MG63 (cell line): ENCODE measurements at regions not wholly inside any gene's neighbourhood (a gene's known extent, or its start where the extent isn't known, plus 50 kb on each side); places are given as distances from the start of the nearest gene placed in this dataset.
"Not testable (repeated sequence)": the region's sequence is repeated elsewhere in the genome, so short reads cannot be mapped to it uniquely, and the experiment has no call there.

Experiments used
- DNase-seq: peaks from one replicate; pipeline ENCODE4 v3.0.0-alpha.2; 2020
- H3K27me3 ChIP-seq: fragments of 250-450 bp; sonication (Bioruptor Pico); 2 replicates; pipeline ENCODE4 v1.5.1; 2020; ENCODE audit warnings: mild to moderate bottlenecking, moderate library complexity
- H3K36me3 ChIP-seq: fragments of 250-450 bp; sonication (Bioruptor Pico); 2 replicates; pipeline ENCODE4 v1.5.1; 2020; ENCODE audit warnings: mild to moderate bottlenecking, moderate library complexity
- H3K4me3 ChIP-seq: fragments of 250-450 bp; sonication (Bioruptor Pico); 2 replicates; pipeline ENCODE4 v1.5.1; 2020; ENCODE audit warnings: mild to moderate bottlenecking, moderate library complexity
- H3K9me3 ChIP-seq: fragments of 250-450 bp; sonication (Bioruptor Pico); 2 replicates; pipeline ENCODE4 v1.5.1; 2020; ENCODE audit warnings: mild to moderate bottlenecking, moderate library complexity

GRCh38 chr1:219863816-219864215, 64.5 kb downstream of the SLC30A10 start:
- not testable (repeated sequence) for H3K4me3 ChIP-seq, DNase-seq, H3K27me3 ChIP-seq, H3K36me3 ChIP-seq, H3K9me3 ChIP-seq

DNA sequence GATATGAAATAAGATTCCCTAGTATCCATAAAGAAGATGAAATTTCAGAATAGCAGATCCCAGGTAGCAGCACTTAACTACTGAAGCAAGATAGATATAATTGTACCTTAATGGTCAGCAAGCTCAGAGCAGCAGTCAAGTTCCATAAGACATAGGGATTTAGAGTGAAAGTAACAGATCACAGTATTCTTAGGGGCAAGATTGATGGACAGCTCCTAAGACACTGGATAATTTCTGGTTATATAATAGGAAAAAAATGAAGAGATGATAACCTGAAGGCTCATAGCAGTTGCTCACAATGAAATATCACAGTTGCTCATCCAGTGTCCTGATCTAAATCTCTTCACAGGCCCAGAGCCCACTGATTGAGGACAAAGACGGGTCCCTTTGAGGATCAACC, 66.0 kb downstream of the SLC30A10 start:
- DNase-seq = no peak
- H3K36me3 ChIP-seq = no peaks in the 10 kb centered on the region
- H3K4me3 ChIP-seq = no peak overlapping the region
- no peaks in the 10 kb centered on the region for H3K9me3 ChIP-seq
- H3K27me3 ChIP-seq = peaks cover 6% of the 10 kb centered on the region; the same call in 1 of the 2 replicates

- Histone ChIP-seq H3K9me3 (peaks cover 2% of the 10 kb centered on the region; the same call in 1 of the 2 replicates), H3K4me3 (no peak overlapping the region), H3K36me3 (no peaks in the 10 kb centered on the region), H3K27me3 (peaks cover 6% of the 10 kb centered on the region; the same call in 1 of the 2 replicates)
- DNase-seq = no peak
Observed at GRCh38 chr1:219858980-219859379, 69.4 kb downstream of the SLC30A10 start.

DNA sequence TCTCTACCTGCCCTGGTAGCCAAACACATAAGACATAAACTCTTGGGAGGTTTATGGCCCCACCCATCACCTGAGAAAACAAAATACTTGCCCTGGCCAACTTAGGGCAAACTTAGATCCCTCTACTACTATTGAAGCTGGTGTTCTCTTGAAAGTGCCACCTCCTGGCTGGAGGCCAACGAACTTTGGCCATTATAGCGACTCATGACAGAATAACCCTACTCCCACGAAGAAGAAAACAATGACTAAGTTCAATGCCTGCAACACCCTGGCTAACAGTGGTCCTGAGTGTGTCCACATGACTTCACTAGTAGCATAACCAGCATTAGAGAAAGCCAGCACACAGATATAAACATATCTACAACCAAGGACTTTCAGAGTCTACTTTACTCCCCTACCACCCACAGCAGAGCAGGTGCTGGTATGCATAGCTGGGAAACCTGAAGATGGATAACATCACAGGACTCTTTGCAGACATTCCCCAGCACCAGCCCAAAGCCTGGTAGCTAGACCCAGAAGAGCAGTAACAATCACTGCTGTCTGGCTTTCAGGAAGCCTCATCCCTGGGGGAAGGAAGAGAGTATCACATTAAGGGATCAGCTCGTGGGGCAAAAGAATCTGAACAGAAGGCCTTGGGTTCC, 81.0 kb downstream of the SLC30A10 start:
- Histone ChIP-seq H3K27me3 (peaks cover 28% of the 10 kb centered on the region), H3K36me3 (no peaks in the 10 kb centered on the region), H3K4me3 (no peak overlapping the region), H3K9me3 (peaks cover 14% of the 10 kb centered on the region)
- peak; percentile 8 for DNase-seq

DNA sequence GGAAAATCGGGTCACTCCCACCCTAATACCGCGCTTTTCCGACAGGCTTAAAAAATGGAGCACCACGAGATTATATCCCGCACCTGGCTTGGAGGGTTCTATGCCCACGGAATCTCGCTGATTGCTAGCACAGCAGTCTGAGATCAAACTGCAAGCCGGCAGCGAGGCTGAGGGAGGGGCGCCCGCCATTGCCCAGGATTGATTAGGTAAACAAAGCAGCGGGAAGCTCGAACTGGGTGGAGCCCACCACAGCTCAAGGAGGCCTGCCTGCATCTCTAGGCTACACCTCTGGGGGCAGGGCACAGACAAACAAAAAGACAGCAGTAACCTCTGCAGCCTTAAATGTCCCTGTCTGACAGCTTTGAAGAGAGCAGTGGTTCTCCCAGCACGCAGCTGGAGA, 88.8 kb downstream of the SLC30A10 start:
- H3K27me3 ChIP-seq, DNase-seq, H3K4me3 ChIP-seq, H3K36me3 ChIP-seq, H3K9me3 ChIP-seq: not testable (repeated sequence)

- Histone ChIP-seq H3K36me3 (no peaks in the 10 kb centered on the region), H3K27me3 (peaks cover 9% of the 10 kb centered on the region), H3K4me3 (no peak overlapping the region), H3K9me3 (no peaks in the 10 kb centered on the region; the same call in 1 of the 2 replicates)
- DNase-seq = no peak
Observed at GRCh38 chr1:219837994-219838294, 90.4 kb downstream of the SLC30A10 start.

DNA sequence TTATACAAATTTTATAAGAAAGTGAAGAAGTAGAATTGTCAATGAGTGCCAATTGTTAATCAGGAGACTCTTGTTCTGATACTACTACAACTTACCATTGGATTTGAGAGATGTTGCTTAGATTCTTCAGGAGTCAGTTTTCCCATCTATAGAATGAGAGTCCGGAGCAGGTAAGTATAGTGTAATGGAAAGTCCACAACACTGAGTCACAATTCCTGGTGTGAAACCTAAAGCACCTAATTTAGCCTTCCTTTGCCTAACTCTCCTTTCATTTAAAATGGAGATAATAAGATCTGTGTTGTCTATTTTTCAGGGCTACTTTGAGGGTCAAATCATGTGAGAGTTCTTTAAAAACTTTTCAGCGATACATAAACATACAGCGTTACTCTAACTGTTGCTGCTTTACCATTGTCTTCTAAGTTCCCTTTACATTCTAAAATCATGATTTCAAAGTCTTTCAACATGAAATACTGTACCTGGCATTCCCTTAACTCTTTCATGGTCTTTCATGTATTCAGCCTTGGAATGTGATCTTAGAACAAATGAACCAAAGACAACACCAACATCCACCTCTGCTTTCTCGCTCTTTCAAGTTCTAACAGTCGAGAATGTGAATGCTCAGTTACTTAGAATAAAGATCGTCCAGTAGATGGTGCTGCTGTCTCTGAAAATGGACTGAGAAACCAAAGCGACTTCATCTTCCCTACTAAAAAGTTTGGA, 90.9 kb downstream of the SLC30A10 start:
- no peaks in the 10 kb centered on the region; the same call in 1 of the 2 replicates for H3K9me3 ChIP-seq
- H3K27me3 ChIP-seq = peaks cover 9% of the 10 kb centered on the region
- H3K4me3 ChIP-seq = no peak overlapping the region
- no peak for DNase-seq
- no peaks in the 10 kb centered on the region for H3K36me3 ChIP-seq

- Histone ChIP-seq H3K27me3 (peaks cover 12% of the 10 kb centered on the region), H3K4me3 (no peak overlapping the region), H3K9me3 (no peaks in the 10 kb centered on the region), H3K36me3 (no peaks in the 10 kb centered on the region)
- no peak for DNase-seq
Observed at GRCh38 chr1:219834314-219834917, 93.9 kb downstream of the SLC30A10 start.

DNA sequence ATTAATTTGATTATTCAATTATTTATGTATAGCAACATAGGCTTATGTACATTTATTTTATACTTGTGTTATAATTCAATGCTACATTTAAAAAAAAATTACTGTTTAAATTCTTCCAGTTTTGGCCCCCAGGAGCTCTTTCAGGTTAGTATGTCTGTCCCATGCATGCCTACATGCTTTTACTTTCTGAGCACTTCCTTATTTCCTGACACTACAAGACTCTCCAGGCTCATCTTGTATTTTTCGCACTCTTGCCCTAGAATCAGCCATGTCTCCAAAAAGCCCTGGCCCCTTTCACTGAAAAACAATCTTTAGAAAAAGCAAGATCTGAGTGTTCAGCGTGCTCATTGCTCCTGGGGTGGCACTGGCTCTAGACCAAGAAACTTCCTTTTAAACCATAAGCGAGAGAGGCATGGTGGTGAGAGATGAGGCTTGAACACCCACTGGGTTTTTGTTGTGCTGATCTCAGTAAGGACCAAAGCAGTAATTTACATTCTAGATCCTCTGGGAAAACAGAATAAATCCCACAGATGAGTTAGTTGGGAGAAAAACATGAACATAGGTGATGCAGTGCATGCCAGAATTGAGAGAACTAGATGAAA, 95.0 kb downstream of the SLC30A10 start:
- Histone ChIP-seq H3K4me3 (no peak overlapping the region), H3K36me3 (no peaks in the 10 kb centered on the region), H3K9me3 (no peaks in the 10 kb centered on the region), H3K27me3 (peaks cover 12% of the 10 kb centered on the region)
- no peak for DNase-seq

DNA sequence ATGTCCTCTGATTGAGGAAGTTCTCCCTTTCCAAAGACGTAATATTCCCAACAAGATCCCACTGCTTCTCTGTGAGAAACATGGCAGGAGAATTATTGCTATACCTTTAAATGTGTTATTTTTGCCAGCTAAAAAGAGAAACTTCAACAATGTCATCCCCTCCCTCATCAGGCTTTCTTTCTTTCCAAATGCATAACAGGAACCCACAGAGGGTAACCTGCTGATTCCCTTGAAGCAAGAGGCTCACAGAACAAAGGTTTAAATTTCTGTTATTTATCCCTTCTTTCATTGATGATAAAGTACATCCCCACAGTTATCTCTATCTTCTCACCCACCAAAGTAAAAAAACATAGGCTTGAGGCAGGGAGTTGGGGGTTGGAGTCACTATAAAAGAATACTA, 102.1 kb downstream of the SLC30A10 start:
- DNase-seq = no peak
- H3K36me3 ChIP-seq = no peaks in the 10 kb centered on the region

GRCh38 chr1:219825355-219825754, 103.0 kb downstream of the SLC30A10 start:
- Histone ChIP-seq H3K9me3 (no peaks in the 10 kb centered on the region), H3K4me3 (no peak overlapping the region), H3K27me3 (no peaks in the 10 kb centered on the region), H3K36me3 (no peaks in the 10 kb centered on the region)
- no peak for DNase-seq

More for the DNA sequence above, 102.1 kb downstream of the SLC30A10 start:
- Histone ChIP-seq H3K9me3 (no peaks in the 10 kb centered on the region), H3K27me3 (peaks cover 3% of the 10 kb centered on the region; the same call in 1 of the 2 replicates), H3K4me3 (no peak overlapping the region)

GRCh38 chr1:219824338-219824737, 104.0 kb downstream of the SLC30A10 start:
- Histone ChIP-seq H3K9me3 (no peaks in the 10 kb centered on the region), H3K27me3 (no peaks in the 10 kb centered on the region), H3K36me3 (no peaks in the 10 kb centered on the region), H3K4me3 (no peak overlapping the region)
- no peak for DNase-seq

GRCh38 chr1:219820551-219820950, 107.8 kb downstream of the SLC30A10 start:
- Histone ChIP-seq H3K4me3 (no peak overlapping the region), H3K9me3 (no peaks in the 10 kb centered on the region), H3K27me3 (peaks cover 9% of the 10 kb centered on the region; the same call in 1 of the 2 replicates), H3K36me3 (no peaks in the 10 kb centered on the region)
- no peak for DNase-seq

GRCh38 chr1:219817914-219818313, 110.4 kb downstream of the SLC30A10 start:
- Histone ChIP-seq H3K4me3 (no peak overlapping the region), H3K36me3 (no peaks in the 10 kb centered on the region), H3K9me3 (no peaks in the 10 kb centered on the region), H3K27me3 (peaks cover 18% of the 10 kb centered on the region)
- no peak for DNase-seq

- Histone ChIP-seq H3K36me3 (no peaks in the 10 kb centered on the region), H3K27me3 (peaks cover 18% of the 10 kb centered on the region), H3K9me3 (no peaks in the 10 kb centered on the region), H3K4me3 (no peak overlapping the region)
- no peak for DNase-seq
Observed at GRCh38 chr1:219813294-219813693, 115.1 kb downstream of the SLC30A10 start.

- Histone ChIP-seq H3K9me3 (no peaks in the 10 kb centered on the region), H3K36me3 (no peaks in the 10 kb centered on the region), H3K4me3 (no peak overlapping the region), H3K27me3 (peaks cover 18% of the 10 kb centered on the region)
- peak; percentile 55 for DNase-seq
Observed at GRCh38 chr1:219812491-219813203, 115.7 kb downstream of the SLC30A10 start.

DNA sequence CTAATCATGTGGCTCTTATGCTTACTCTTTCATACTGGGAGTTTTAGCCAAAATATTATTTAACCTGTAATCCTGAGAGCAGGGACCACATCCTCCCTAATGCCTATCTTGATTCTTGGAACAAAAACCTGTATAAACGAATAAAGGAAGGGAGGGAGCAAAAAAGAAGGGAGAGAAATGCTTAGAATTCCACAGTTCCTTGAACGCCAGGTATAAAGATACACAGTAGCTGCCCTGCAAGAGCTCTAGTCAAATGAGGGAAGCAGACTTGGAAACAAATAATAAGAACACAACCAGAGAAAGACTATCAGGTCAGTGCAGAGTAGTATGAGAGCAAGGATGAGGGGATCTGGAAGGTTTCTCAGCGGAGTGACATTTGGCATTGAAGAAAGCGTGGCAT, 116.3 kb downstream of the SLC30A10 start:
- Histone ChIP-seq H3K4me3 (no peak overlapping the region), H3K36me3 (no peaks in the 10 kb centered on the region), H3K27me3 (peaks cover 17% of the 10 kb centered on the region), H3K9me3 (no peaks in the 10 kb centered on the region)
- DNase-seq = no peak
